ENCODE measurements at regions not wholly inside any gene's neighbourhood (a gene's known extent, or its start where the extent isn't known, plus 50 kb on each side); places are given as distances from the start of the nearest gene placed in this dataset.

DNA sequence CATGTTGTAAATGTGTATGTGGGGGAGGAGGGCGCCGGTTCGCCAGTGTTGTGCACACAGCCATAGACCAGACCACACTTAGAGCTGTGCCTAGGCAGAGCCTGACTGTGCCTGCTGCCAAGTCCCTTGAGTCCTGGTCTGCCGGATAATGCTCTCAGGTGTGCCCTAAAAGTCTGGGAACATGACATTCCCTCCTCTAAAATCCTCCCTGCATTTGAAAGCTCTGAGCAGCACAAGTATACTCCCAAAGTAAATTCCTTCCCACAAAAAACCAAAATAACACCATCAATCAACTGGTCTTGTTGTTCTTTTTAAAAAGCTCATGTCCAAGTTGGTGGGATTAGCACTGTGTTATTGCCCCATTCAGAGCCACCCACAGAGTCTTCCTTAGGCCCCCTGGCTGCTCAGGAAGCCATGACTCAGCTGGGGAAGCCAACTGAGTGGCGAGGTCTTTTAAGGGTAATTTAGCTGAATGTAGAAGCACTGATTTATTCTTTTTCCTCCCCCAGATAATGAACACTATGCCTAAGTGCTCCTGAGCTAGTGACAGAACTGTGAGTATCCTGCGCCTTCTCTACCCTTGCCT lies 147.8 kb upstream of the MCTP2 start:
- no peak overlapping the region for H3K27ac ChIP-seq
- TF ChIP-seq, protein P1, sequence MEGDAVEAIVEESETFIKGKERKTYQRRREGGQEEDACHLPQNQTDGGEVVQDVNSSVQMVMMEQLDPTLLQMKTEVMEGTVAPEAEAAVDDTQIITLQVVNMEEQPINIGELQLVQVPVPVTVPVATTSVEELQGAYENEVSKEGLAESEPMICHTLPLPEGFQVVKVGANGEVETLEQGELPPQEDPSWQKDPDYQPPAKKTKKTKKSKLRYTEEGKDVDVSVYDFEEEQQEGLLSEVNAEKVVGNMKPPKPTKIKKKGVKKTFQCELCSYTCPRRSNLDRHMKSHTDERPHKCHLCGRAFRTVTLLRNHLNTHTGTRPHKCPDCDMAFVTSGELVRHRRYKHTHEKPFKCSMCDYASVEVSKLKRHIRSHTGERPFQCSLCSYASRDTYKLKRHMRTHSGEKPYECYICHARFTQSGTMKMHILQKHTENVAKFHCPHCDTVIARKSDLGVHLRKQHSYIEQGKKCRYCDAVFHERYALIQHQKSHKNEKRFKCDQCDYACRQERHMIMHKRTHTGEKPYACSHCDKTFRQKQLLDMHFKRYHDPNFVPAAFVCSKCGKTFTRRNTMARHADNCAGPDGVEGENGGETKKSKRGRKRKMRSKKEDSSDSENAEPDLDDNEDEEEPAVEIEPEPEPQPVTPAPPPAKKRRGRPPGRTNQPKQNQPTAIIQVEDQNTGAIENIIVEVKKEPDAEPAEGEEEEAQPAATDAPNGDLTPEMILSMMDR (conservative IDR thresholded peaks at IDR 0.05): no peak
- TF ChIP-seq ZFX (IDR thresholded peaks at IDR 0.05): no peak

DNA sequence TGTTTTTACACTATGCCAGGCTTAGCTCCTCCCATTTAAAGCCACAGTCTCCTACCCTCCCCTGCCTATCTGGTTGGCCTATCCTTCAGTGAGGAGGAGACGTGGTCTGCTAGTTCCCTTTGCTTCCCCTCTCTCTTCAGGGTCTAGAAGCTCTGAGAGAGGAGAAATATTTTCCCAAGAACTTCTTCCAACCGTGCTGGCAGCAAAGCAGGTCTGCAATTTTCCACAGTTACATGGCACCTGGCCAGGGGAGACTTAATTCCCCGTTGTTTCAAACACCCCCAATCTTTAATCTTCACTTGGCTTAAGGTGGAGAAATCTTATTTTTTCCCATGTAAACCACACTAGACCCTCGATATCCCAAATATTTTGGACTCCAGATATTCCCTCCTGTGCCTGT lies 149.5 kb upstream of the MCTP2 start:
- TF ChIP-seq ZFX (IDR thresholded peaks at IDR 0.05): no peak
- TF ChIP-seq, protein P1 (conservative IDR thresholded peaks at IDR 0.05): no peak
- no peak overlapping the region for H3K27ac ChIP-seq

DNA sequence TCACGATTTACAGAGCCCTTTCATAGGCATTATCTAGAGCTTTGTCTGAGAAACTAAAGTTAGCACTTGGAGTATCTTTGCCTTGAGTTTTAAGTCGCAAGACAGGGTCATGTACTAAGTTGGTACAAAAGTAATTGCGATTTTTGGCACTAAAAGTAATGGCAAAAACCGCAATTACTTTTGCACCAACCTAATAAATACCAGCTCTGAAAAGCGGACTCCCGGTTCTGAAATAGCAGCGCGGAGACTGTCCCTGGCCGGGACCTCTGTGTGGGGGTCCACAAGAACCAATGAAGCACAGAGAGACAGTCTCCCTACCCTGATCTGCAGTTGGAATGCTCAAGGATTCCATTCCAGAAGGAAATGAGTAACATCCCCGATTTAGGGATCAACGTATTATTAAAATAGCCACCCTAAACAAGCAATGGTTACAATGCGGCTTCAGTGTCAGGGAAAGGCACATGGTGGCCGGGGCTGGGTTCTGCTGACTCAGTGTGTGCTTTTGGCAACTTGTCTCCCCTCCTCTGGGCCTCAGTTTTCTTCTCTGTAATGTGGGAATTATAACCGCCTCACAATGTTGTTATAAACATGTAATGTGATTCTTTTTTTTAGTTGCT lies 150.3 kb upstream of the MCTP2 start:
- no peak for TF ChIP-seq ZFX (IDR thresholded peaks at IDR 0.05)
- TF ChIP-seq, protein P1 (conservative IDR thresholded peaks at IDR 0.05): no peak
- H3K27ac ChIP-seq: no peak overlapping the region

DNA sequence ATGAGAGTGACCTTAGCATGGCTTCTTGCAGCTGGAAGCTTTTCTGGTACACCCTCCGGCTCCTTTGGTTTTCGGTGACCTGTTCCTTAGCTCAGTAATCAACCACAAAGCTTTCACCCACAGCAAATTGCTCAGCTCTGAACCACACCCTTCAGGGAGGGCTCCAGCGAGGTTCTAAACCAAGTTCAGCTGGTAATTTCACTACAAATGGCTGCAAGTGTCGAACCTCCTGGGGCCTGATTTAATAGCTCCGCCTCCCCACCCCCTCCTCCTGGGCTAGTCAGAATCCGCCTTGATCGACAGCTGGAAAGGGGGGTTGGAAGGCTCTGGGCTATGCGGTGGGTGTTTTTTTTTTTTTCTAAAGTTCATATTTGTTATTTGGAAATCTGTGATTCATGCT lies 150.9 kb upstream of the MCTP2 start:
- no peak overlapping the region for H3K27ac ChIP-seq
- no peak for TF ChIP-seq ZFX (IDR thresholded peaks at IDR 0.05)
- TF ChIP-seq, protein P1 (conservative IDR thresholded peaks at IDR 0.05): no peak

DNA sequence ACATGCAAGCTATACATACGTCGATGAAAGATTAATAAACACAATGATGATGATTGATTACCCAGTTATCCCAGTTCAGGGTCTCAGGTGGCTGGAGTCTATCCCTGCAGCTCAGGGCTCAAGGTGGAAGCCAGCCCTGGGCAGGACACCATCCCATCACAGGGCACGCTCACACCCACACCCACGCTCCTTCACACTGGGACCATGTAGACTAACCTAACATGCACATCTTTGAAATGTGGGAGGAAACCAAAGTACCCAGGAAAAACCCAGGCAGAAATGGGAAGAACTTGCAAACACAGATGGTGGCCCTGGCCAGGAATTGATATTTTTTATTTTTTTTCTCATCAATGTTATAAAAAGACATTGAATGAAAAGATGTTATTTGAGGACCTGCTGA lies 151.4 kb upstream of the MCTP2 start:
- TF ChIP-seq, protein P1 (conservative IDR thresholded peaks at IDR 0.05): no peak
- TF ChIP-seq ZFX (IDR thresholded peaks at IDR 0.05): no peak
- H3K27ac ChIP-seq: no peak overlapping the region

DNA sequence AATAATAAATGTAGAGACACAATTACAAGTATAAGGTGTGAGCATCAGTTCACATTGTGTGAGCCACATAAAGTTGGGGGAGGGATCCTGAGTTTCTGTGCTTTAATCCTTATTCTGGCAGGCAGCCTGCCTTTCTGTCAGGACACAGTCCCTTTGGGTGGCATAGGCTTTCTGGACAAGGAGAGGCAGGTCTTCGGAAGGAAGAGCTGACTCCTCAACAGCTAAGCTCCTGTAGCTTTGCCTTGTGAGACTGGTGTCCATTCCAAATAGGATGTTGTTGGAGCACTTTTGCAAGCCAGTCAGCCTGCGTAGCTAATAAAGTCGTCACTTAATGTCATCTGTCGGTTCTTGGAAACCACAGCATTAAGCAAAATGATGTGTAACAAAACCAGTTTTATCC lies 151.9 kb upstream of the MCTP2 start:
- H3K27ac ChIP-seq: no peak overlapping the region
- no peak for TF ChIP-seq ZFX (IDR thresholded peaks at IDR 0.05)
- TF ChIP-seq, protein P1 (conservative IDR thresholded peaks at IDR 0.05): no peak

DNA sequence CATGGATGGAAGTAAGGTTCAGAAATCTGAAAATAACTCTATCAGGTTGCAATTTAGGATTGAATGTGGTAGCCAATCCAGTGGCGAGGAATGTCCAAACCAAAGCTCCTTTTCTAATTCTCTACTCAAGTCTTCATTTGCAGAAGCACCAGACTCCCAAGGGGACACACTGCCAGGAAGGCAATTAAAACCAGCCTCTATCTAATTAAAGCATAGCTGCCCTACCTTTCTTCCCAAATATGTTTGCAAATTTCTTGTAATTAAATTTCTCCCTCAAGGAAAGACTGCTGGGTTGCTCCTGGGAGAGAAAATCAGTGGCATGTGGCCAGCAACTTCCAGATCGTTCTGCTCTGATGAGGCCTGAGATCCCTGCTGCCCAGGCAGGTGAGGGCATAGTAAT lies 153.4 kb upstream of the MCTP2 start:
- no peak for TF ChIP-seq ZFX (IDR thresholded peaks at IDR 0.05)
- TF ChIP-seq, protein P1 (conservative IDR thresholded peaks at IDR 0.05): no peak
- no peak overlapping the region for H3K27ac ChIP-seq

All from C4-2B (cell line).